ENCODE measurements at regions not wholly inside any gene's neighbourhood (a gene's known extent, or its start where the extent isn't known, plus 50 kb on each side); places are given as distances from the start of the nearest gene placed in this dataset.

DNA sequence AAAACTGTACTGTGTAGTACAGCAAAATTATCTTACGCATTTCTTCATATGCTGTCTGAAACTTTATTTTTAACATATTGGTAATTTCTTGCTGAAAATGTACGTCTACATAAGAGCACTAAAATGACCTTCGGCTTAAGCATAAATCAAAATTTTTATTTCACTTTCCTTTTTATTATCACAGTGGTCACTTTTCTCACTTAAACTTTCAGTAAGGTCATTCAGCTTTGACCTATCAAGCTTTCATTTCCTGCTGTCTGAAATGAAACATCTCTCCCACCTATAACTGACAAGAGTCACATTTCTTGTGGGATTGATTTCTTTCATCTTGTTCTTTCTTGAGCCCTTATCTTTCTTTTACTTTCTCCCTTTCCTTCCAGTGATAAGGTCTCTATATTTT is 2212.7 kb upstream of the PCDH20 start:
- H3K4me3 ChIP-seq (ENCODE audit: low read depth, low read length): no peak overlapping the region
- DNase-seq (ENCODE audit: low read depth): peak; percentile 3
- no peak for TF ChIP-seq CTCF (IDR thresholded peaks at IDR 0.05; ENCODE audit: insufficient read depth, low read depth, low read length, missing control alignments)

- H3K4me3 ChIP-seq (ENCODE audit: low read depth, low read length): no peak overlapping the region
- no peak for DNase-seq (ENCODE audit: low read depth)
- no peak for TF ChIP-seq CTCF (IDR thresholded peaks at IDR 0.05; ENCODE audit: insufficient read depth, low read depth, low read length, missing control alignments)
These were observed 2210.2 kb upstream of the PCDH20 start for GRCh38 chr13:63625869-63626268.

- no peak for DNase-seq (ENCODE audit: low read depth)
- no peak for TF ChIP-seq CTCF (IDR thresholded peaks at IDR 0.05; ENCODE audit: insufficient read depth, low read depth, low read length, missing control alignments)
- H3K4me3 ChIP-seq (ENCODE audit: low read depth, low read length): no peak overlapping the region
These were observed 2199.4 kb upstream of the PCDH20 start for GRCh38 chr13:63614874-63615612.

DNA sequence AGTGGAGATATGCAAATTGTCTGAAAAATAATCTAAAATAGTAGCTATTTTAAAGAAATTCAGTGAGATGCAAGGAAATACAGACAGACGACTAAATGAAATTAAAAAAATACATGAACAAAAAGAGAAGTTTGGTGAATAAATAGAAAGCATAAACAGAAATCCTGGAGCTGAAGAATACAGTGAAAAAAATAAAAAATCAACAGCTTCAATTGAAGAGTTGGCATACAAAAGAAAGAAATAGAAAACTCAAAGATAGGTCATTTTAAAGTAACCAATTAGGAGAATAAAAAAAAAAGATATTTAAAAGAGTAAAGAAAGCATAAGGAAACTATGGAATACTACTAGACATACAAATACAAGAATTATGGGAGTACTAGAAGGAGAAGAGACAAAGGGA is 2191.5 kb upstream of the PCDH20 start:
- no peak for DNase-seq (ENCODE audit: low read depth)
- no peak for TF ChIP-seq CTCF (IDR thresholded peaks at IDR 0.05; ENCODE audit: insufficient read depth, low read depth, low read length, missing control alignments)
- H3K4me3 ChIP-seq (ENCODE audit: low read depth, low read length): no peak overlapping the region

GRCh38 chr13:63605962-63606361 is 2190.3 kb upstream of the PCDH20 start:
- TF ChIP-seq CTCF (IDR thresholded peaks at IDR 0.05; ENCODE audit: insufficient read depth, low read depth, low read length, missing control alignments): no peak
- no peak for DNase-seq (ENCODE audit: low read depth)
- H3K4me3 ChIP-seq (ENCODE audit: low read depth, low read length): no peak overlapping the region

GRCh38 chr13:63605403-63605802 is 2189.8 kb upstream of the PCDH20 start:
- DNase-seq (ENCODE audit: low read depth): peak; percentile 10
- no peak overlapping the region for H3K4me3 ChIP-seq (ENCODE audit: low read depth, low read length)
- TF ChIP-seq CTCF (IDR thresholded peaks at IDR 0.05; ENCODE audit: insufficient read depth, low read depth, low read length, missing control alignments): no peak

DNA sequence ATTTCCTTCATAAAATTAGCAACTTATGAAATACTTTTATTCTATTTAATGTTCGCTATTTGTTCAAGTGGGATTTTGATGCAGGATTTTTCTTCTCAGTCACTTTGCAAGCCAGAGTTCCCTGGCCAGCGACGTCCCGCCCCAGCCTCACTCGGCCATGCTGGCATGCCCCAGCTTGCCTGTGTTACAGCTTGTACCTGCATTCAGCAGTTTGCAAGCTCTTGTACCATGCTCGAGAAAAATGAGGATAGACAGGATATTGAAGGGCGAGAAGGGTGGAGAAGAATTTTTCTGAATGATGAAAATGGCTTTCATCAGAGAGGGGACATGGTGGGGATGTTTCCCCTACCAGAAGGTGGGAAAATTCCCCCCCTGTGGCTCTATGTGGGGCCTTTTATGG is 2180.2 kb upstream of the PCDH20 start:
- TF ChIP-seq CTCF (IDR thresholded peaks at IDR 0.05; ENCODE audit: insufficient read depth, low read depth, low read length, missing control alignments): no peak
- DNase-seq (ENCODE audit: low read depth): no peak

More for the DNA sequence above, 2180.2 kb upstream of the PCDH20 start:
- no peak overlapping the region for H3K4me3 ChIP-seq (ENCODE audit: low read depth, low read length)
